Caki2 (cell line): ENCODE measurements at regions not wholly inside any gene's neighbourhood (a gene's known extent, or its start where the extent isn't known, plus 50 kb on each side); places are given as distances from the start of the nearest gene placed in this dataset.
"Not testable (repeated sequence)": the region's sequence is repeated elsewhere in the genome, so short reads cannot be mapped to it uniquely, and the experiment has no call there.

ENCODE experiments used
- DNase-seq: peaks from one replicate; pipeline ENCODE4 v3.0.0-alpha.2; 2015; ENCODE audit warnings: low read depth
- in situ Hi-C: cut with HindIII; loops from 2 replicates; pipeline ENCODE4 v1.10.0; 2016; ENCODE audit warnings: low sequenced_read_pairs, low pct_unique_long_range_greater_than_20kb, mixed read lengths

- no peak for DNase-seq
- in situ Hi-C loops = no loop called here
These were observed 466.0 kb upstream of the GRM7 start for GRCh38 chr3:6394944-6395343.

DNA sequence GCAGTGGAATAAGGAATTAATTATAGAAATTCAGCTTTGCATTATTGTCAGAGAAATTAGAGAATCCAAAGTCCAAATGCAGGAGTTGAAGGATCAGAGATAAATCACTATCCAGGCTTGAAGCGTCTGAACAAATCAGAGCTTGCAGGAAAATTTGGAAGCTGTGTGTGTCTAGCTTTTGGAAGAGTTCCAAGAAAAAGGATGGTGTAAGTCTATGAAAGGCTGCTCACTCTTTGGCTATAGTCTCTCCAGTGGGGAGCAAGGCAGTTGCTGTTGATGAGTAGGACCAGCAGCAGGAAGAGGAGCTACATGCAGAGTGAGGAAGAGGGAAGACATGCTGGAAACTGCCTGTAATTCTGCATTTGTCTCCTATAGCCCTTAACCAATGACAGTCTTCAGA lies 464.3 kb upstream of the GRM7 start:
- in situ Hi-C loops = no loop called here
- DNase-seq = no peak

DNA sequence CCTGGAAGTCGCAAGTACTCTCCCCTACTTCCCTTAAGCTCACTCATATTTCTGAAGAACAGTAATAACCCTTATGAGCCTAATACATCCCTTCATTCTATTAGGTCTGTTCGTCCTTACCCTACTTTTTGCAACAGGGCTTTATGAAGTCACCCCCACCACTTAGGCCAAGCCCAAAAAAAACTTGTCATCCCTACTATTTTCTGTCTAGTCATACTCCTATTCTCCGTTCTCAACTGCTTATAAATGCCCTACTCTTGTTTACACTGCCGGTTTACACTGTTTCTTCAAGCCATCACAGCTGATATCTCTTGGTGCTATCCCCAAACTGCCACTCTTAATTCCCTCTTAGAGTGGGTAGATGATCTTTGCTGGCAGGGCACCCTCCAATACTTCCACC lies 458.2 kb upstream of the GRM7 start:
- DNase-seq, in situ Hi-C loops: not testable (repeated sequence)

- in situ Hi-C loops, DNase-seq: not testable (repeated sequence)
These were observed 454.0 kb upstream of the GRM7 start for GRCh38 chr3:6406923-6407322.

DNA sequence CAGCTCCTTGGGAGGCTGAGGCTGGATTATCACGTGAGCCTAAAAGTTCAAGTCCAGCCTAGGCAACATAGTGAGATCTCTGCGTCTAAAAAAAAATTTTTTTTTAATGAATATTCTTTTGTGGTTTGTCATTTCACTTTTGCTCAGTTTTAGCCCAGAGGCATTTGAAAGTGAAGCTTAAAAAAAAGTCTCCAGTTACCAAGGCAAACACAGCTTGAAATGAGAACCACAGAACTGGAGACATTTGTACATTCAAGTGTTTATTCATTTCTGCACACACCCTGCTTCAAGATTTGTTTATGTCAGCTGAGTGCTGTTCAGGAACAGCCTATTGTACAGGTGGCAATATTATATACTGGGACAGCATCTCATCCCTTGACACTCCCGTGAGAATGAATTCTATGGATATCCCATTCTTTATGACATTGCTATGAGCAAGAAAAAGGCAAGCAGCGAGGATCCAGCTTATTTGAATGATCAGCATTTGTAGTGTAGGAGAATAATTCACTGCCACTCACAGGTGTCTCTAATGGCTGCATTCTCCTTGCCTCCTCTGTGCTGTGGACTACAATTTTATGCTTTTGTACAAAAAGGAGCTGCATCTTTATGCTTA lies 444.8 kb upstream of the GRM7 start:
- no peak for DNase-seq
- in situ Hi-C loops = no loop called here

GRCh38 chr3:6417174-6417573 lies 443.7 kb upstream of the GRM7 start:
- in situ Hi-C loops = no loop called here
- no peak for DNase-seq

DNA sequence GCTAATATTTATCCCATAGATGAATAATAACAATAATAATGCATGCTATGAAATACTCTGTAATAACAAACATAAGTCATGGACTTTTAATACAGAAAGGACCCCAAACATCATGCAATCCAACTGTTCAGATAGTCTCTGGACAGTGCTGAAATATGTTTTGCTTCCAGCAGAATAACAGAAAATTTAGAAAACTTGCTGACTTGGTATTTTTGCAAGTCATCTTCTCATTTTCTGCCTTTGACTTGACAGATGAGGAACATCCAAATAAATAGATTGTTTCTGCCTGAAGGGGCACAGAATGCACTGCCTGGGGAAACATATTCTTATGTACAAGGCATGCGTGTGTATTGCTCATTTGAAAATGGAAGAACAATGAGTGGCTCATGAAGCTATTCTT lies 442.4 kb upstream of the GRM7 start:
- DNase-seq = no peak
- in situ Hi-C loops = no loop called here

- no peak for DNase-seq
- in situ Hi-C loops = no loop called here
These were observed 439.1 kb upstream of the GRM7 start for GRCh38 chr3:6421666-6422445.

DNA sequence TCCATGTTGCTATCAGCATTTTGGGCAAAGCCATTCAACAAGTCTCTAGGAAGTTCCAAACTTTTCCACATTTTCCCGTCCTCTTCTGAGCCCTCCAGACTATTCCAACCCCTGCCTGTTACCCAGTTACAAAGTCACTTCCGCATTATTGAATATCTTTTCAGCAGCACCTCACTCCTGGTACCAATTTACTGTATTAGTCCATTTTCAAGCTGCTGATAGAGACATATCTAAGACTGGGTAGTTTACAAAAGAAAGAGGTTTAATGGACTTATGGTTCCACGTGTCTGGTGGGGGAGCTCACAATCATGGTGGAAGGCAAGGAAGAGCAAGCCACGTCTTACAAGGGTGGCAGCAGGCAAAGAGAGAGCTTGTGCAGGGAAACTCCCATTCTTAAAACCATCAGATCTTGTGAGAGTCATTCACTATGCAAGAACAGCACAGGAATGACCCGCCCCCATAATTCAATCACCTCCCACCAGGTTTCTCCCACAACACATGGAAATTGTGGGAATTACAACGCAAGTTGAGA lies 435.6 kb upstream of the GRM7 start:
- in situ Hi-C loops = no loop called here
- DNase-seq = no peak

- DNase-seq, in situ Hi-C loops: not testable (repeated sequence)
These were observed 432.6 kb upstream of the GRM7 start for GRCh38 chr3:6428276-6428675.

GRCh38 chr3:6435951-6436350 lies 425.0 kb upstream of the GRM7 start:
- DNase-seq = no peak
- in situ Hi-C loops = no loop called here

GRCh38 chr3:6437631-6438030 lies 423.3 kb upstream of the GRM7 start:
- in situ Hi-C loops = no loop called here
- no peak for DNase-seq

DNA sequence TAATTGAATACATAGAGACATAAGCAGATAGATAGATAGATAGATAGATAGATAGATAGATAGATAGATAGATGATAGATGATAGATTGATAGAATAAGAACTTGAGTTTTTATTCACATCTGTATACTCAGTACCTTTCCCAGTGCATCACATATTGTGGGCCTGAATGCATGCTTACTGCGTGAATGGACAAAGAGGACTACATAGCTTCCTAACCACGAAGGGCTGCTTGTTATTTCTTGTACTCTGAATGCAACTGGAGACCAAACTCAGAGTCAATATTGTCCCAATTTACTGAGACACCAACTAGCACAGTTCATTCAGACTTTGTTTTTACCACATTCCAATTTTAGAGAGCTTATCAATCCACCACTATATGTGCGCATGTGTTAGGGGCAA lies 422.9 kb upstream of the GRM7 start:
- DNase-seq = no peak

DNA sequence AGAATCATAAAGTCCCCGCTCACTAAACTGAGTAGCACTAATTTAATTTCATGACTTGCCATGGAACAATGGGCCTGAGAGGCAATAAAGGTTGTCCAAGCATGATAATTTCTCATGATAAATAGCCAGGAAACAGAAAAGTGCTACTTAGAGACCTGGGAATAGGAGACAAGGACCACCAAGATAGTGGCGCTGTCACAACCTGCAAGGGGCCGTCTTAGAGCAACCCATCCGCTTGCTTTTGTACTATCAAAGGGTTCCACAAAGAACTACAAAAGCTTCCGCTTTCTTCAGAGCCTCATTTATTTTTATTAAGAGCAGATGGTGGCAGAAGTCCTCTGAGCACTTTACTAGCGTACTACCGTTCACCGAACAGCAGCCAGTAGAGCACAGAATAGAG lies 421.7 kb upstream of the GRM7 start:
- no peak for DNase-seq
- in situ Hi-C loops = no loop called here

More for the DNA sequence above, 422.9 kb upstream of the GRM7 start:
- in situ Hi-C loops = no loop called here

GRCh38 chr3:6439824-6440223 lies 421.1 kb upstream of the GRM7 start:
- DNase-seq = no peak

DNA sequence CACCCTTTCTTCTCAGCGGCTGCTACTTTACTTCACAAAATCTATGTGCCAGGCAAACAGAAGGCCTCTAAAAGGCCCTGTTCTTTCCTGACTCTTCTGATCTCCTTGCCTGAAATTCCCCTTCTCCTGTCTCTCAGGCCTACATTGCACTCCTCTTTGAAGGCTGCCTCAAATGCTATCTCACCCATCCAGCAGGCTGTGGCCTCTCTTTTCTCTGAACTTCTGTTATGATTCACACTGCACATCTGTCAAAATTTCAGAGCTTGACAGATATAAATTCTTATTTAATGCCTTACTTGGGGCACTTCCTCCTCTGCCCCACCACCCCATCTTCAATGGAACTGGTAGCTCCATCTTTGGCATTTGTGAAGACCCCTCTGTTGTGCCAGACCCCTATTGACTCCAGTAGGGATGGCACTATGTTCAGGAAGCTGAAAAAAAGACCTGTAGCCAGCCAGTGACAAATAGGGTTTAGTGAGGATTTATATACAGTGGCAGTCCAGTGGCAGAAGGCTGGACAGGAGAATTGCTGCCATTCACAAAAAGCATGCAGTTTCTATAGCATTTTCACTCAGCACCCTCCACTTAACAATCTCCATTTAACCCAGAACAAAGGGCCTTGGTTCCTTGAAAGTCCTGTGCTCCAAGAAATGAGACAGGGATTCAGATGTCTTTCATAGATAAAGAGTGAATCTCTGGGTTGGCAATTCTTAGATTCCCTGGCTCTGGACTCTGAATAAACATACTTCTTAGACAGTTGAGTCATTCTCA lies 415.8 kb upstream of the GRM7 start:
- in situ Hi-C loops = no loop called here
- no peak for DNase-seq

More at GRCh38 chr3:6439824-6440223, 421.1 kb upstream of the GRM7 start:
- in situ Hi-C loops = no loop called here

- in situ Hi-C loops = no loop called here
- no peak for DNase-seq
These were observed 413.6 kb upstream of the GRM7 start for GRCh38 chr3:6447166-6447801.

GRCh38 chr3:6448011-6448410 lies 412.9 kb upstream of the GRM7 start:
- in situ Hi-C loops = no loop called here
- DNase-seq = no peak

DNA sequence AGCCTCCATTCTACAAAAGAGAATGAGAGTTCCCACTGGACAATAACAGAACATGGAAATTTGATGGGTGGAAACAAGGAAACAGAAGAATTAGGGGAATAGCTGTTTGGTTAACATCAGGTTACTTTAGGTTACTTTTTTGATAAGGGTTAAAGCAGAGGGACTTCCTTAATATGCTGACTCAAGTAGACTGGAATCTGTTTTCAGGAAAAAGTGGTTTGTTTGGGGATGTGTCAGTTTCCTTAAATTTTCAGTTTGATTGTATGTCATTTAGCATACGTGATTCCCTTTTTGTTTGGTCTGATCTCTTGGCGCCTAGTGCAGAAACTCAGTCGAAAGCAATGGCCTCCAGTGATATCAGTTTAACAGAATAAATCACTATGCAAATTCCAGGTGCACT lies 411.8 kb upstream of the GRM7 start:
- no peak for DNase-seq
- in situ Hi-C loops = no loop called here
